ENCODE measurements at regions not wholly inside any gene's neighbourhood (a gene's known extent, or its start where the extent isn't known, plus 50 kb on each side); places are given as distances from the start of the nearest gene placed in this dataset.

DNA sequence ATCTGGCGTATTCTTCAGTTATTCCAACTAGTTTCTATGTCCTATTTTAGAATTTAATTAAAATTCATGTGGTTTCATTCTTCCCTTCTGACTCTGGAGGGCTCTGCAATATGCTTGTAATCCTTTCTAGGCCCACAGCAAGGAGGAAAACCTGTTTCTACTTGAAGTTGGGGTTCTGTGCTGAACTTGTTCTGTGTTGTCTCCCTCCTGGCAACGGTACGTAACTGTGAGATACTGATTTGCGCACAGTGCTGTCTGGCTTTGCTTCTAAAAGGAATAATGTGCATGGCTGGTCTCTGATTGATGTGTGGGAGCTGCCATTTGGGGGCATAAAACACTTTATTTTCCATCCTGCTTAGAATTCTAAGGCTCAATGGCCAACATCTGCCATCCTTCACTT lies 81.7 kb downstream of the NABP1 start:
- TF ChIP-seq ZNF274 (IDR thresholded peaks at IDR 0.05; ENCODE audit: low read depth, low read length) (no peak), YY1 (IDR thresholded peaks at IDR 0.05; ENCODE audit: insufficient read depth, insufficient read length) (no peak), SUZ12 (IDR thresholded peaks at IDR 0.05; ENCODE audit: extremely low read depth, insufficient read depth, insufficient read length) (no peak)
